Adipocyte (in vitro differentiated cells): ENCODE measurements at regions not wholly inside any gene's neighbourhood (a gene's known extent, or its start where the extent isn't known, plus 50 kb on each side); places are given as distances from the start of the nearest gene placed in this dataset.
"Not testable (repeated sequence)": the region's sequence is repeated elsewhere in the genome, so short reads cannot be mapped to it uniquely, and the experiment has no call there.

ENCODE experiments used
- DNase-seq: peaks from one replicate; pipeline ENCODE4 v3.0.0-alpha.2; 2015; ENCODE audit warnings: low read depth
- H3K27me3 ChIP-seq: replicated peaks from 2 replicates; pipeline ENCODE4 v1.7.0; 2013; ENCODE audit warnings: mild to moderate bottlenecking, low read length, moderate library complexity; ENCODE audit not compliant: control insufficient read depth, insufficient read depth
- H3K36me3 ChIP-seq: 2 replicates; pipeline ENCODE4 v1.7.0; 2013; ENCODE audit warnings: low read length, mild to moderate bottlenecking, moderate library complexity; ENCODE audit not compliant: control insufficient read depth, insufficient read depth, severe bottlenecking
- H3K4me1 ChIP-seq: 2 replicates; pipeline ENCODE4 v1.7.0; 2013; ENCODE audit warnings: mild to moderate bottlenecking, low read length, moderate library complexity; ENCODE audit not compliant: control insufficient read depth, insufficient read depth
- H3K4me3 ChIP-seq: 2 replicates; pipeline ENCODE4 v1.7.0; 2013; ENCODE audit warnings: mild to moderate bottlenecking, low read length, moderate library complexity
- H3K9ac ChIP-seq: 2 replicates; pipeline ENCODE4 v1.7.0; 2013; ENCODE audit warnings: mild to moderate bottlenecking, low read length, moderate library complexity
- H3K9me3 ChIP-seq: 2 replicates; pipeline ENCODE4 v1.7.0; 2013; ENCODE audit warnings: mild to moderate bottlenecking, low read length, moderate library complexity; ENCODE audit not compliant: control insufficient read depth

GRCh38 chr13:44147233-44147632, 226.4 kb upstream of the SERP2 start:
- Histone ChIP-seq H3K36me3 (no peaks in the 10 kb centered on the region), H3K4me3 (no peak overlapping the region), H3K9ac (no peak overlapping the region), H3K4me1 (peaks cover 13% of the 10 kb centered on the region), H3K27me3 (no peaks in the 10 kb centered on the region), H3K9me3 (no peaks in the 10 kb centered on the region)
- no peak for DNase-seq

GRCh38 chr13:44147648-44148047, 226.0 kb upstream of the SERP2 start:
- no peak for DNase-seq
- Histone ChIP-seq H3K4me1 (peaks cover 9% of the 10 kb centered on the region), H3K9me3 (no peaks in the 10 kb centered on the region), H3K9ac (no peak overlapping the region), H3K4me3 (no peak overlapping the region), H3K27me3 (no peaks in the 10 kb centered on the region), H3K36me3 (no peaks in the 10 kb centered on the region)

GRCh38 chr13:44148159-44148914, 225.3 kb upstream of the SERP2 start:
- Histone ChIP-seq H3K9me3 (no peaks in the 10 kb centered on the region), H3K36me3 (no peaks in the 10 kb centered on the region), H3K9ac (no peak overlapping the region), H3K27me3 (no peaks in the 10 kb centered on the region), H3K4me1 (peaks cover 7% of the 10 kb centered on the region), H3K4me3 (no peak overlapping the region)
- DNase-seq, result no peak

- not testable (repeated sequence) for H3K4me3 ChIP-seq, H3K9me3 ChIP-seq, H3K36me3 ChIP-seq, DNase-seq, H3K4me1 ChIP-seq, H3K27me3 ChIP-seq, H3K9ac ChIP-seq
Observed at GRCh38 chr13:44149231-44149630, 224.4 kb upstream of the SERP2 start.

GRCh38 chr13:44149821-44150220, 223.8 kb upstream of the SERP2 start:
- H3K9me3 ChIP-seq, result no peaks in the 10 kb centered on the region
- no peak for DNase-seq
- H3K4me3 ChIP-seq, result no peak overlapping the region
- H3K9ac ChIP-seq, result no peak overlapping the region
- H3K4me1 ChIP-seq, result peaks cover 7% of the 10 kb centered on the region
- H3K27me3 ChIP-seq, result no peaks in the 10 kb centered on the region
- H3K36me3 ChIP-seq, result no peaks in the 10 kb centered on the region

- H3K27me3 ChIP-seq, result no peaks in the 10 kb centered on the region
- no peak overlapping the region for H3K4me3 ChIP-seq
- H3K36me3 ChIP-seq, result no peaks in the 10 kb centered on the region
- no peak overlapping the region for H3K9ac ChIP-seq
- DNase-seq, result no peak
- no peaks in the 10 kb centered on the region for H3K9me3 ChIP-seq
- H3K4me1 ChIP-seq, result peaks cover 18% of the 10 kb centered on the region
Observed at GRCh38 chr13:44151474-44151873, 222.2 kb upstream of the SERP2 start.

GRCh38 chr13:44153496-44153895, 220.1 kb upstream of the SERP2 start:
- Histone ChIP-seq H3K9me3 (no peaks in the 10 kb centered on the region), H3K27me3 (peaks cover 6% of the 10 kb centered on the region), H3K36me3 (no peaks in the 10 kb centered on the region), H3K4me1 (peaks cover 18% of the 10 kb centered on the region), H3K9ac (no peak overlapping the region), H3K4me3 (no peak overlapping the region)
- no peak for DNase-seq

- peak overlapping the region; percentile 66 for H3K9ac ChIP-seq
- peaks cover 12% of the 10 kb centered on the region for H3K27me3 ChIP-seq
- no peaks in the 10 kb centered on the region for H3K36me3 ChIP-seq
- H3K4me3 ChIP-seq, result peak overlapping the region; percentile 72
- H3K4me1 ChIP-seq, result peaks cover 14% of the 10 kb centered on the region
- H3K9me3 ChIP-seq, result no peaks in the 10 kb centered on the region
- DNase-seq, result no peak
Observed at GRCh38 chr13:44155422-44156293, 218.0 kb upstream of the SERP2 start.

GRCh38 chr13:44156294-44156658, 217.3 kb upstream of the SERP2 start:
- Histone ChIP-seq H3K36me3 (no peaks in the 10 kb centered on the region), H3K4me1 (peaks cover 11% of the 10 kb centered on the region), H3K9ac (peak overlapping the region; percentile 66), H3K9me3 (no peaks in the 10 kb centered on the region), H3K27me3 (peaks cover 12% of the 10 kb centered on the region), H3K4me3 (peak overlapping the region; percentile 72)
- no peak for DNase-seq

- Histone ChIP-seq H3K4me3 (no peak overlapping the region), H3K36me3 (no peaks in the 10 kb centered on the region), H3K27me3 (peaks cover 20% of the 10 kb centered on the region), H3K4me1 (peaks cover 11% of the 10 kb centered on the region), H3K9me3 (no peaks in the 10 kb centered on the region), H3K9ac (no peak overlapping the region)
- DNase-seq, result no peak
Observed at GRCh38 chr13:44157606-44158005, 216.0 kb upstream of the SERP2 start.

GRCh38 chr13:44158098-44158521, 215.5 kb upstream of the SERP2 start:
- H3K36me3 ChIP-seq, result no peaks in the 10 kb centered on the region
- no peak overlapping the region for H3K9ac ChIP-seq
- H3K9me3 ChIP-seq, result no peaks in the 10 kb centered on the region
- H3K4me3 ChIP-seq, result no peak overlapping the region
- DNase-seq, result no peak
- H3K27me3 ChIP-seq, result peaks cover 24% of the 10 kb centered on the region
- peaks cover 11% of the 10 kb centered on the region for H3K4me1 ChIP-seq
